Ascending aorta (tissue), 2 donors: ENCODE measurements at regions not wholly inside any gene's neighbourhood (a gene's known extent, or its start where the extent isn't known, plus 50 kb on each side); places are given as distances from the start of the nearest gene placed in this dataset.

ENCODE experiments used
- DNase-seq, 2 donors: peaks; one replicate each; pipeline ENCODE4 v3.0.0-alpha.2; 2019; ENCODE audit warnings: low spot score in 2 of 2
- H3K27ac ChIP-seq, 2 donors: fragments of 200-600 bp; sonication (generic); one replicate each; pipeline ENCODE4 v1.5.1; 2016 to 2017; ENCODE audit warnings: mild to moderate bottlenecking in 1 of 2
- H3K27me3 ChIP-seq: fragments of 200-600 bp; sonication (generic); one replicate; pipeline ENCODE4 v1.5.1; 2017
- H3K36me3 ChIP-seq, 2 donors: fragments of 200-600 bp; sonication (generic); one replicate each; pipeline ENCODE4 v1.5.1; 2016
- H3K4me1 ChIP-seq, 2 donors: fragments of 200-600 bp; sonication (generic); one replicate each; pipeline ENCODE4 v1.5.1; 2016 to 2017; ENCODE audit warnings: mild to moderate bottlenecking in 1 of 2
- H3K4me3 ChIP-seq, 2 donors: fragments of 200-600 bp; sonication (generic); one replicate each; pipeline ENCODE4 v1.5.1; 2016 to 2017; ENCODE audit warnings: mild to moderate bottlenecking in 1 of 2
- H3K9me3 ChIP-seq, 2 donors: fragments of 200-600 bp; sonication (generic); one replicate each; pipeline ENCODE4 v1.5.1; 2016
- CTCF ChIP-seq, 3 experiments: fragments of 200-600 bp in 2 of 3; fragments of 450-650 bp in 1 of 3; sonication (generic) in 2 of 3; IDR thresholded peaks; one replicate each; pipeline ENCODE4 v1.5.1; 2016 to 2019; ENCODE audit warnings: antibody characterized with exemption in 3 of 3, mild to moderate bottlenecking in 1 of 3, moderate library complexity in 1 of 3
- intact Hi-C: fragments of 100-400 bp; cut with DNase I; formaldehyde crosslinking; loops from one replicate; pipeline ENCODE4 v1.15.1; 2023

GRCh38 chr15:26048669-26049068, 185.5 kb upstream of the ATP10A start:
- no peak overlapping the region for H3K27ac ChIP-seq
- intact Hi-C loops: no loop called here
- no peak for TF ChIP-seq CTCF (IDR thresholded peaks at IDR 0.05)
- H3K27me3 ChIP-seq: no peaks in the 10 kb centered on the region
- no peak for DNase-seq
- no peak overlapping the region for H3K4me3 ChIP-seq
- no peaks in the 10 kb centered on the region for H3K36me3 ChIP-seq
- peaks cover 0 to 8% of the 10 kb centered on the region in 2 donors for H3K4me1 ChIP-seq
- no peaks in the 10 kb centered on the region for H3K9me3 ChIP-seq

- DNase-seq: no peak
- Histone ChIP-seq H3K9me3 (no peaks in the 10 kb centered on the region), H3K36me3 (no peaks in the 10 kb centered on the region), H3K4me1 (no peaks in the 10 kb centered on the region), H3K27me3 (no peaks in the 10 kb centered on the region), H3K4me3 (no peak overlapping the region), H3K27ac (no peak overlapping the region)
- TF ChIP-seq CTCF (IDR thresholded peaks at IDR 0.05): no peak
- intact Hi-C loops: no loop called here
Measured at GRCh38 chr15:26045516-26045915, 182.4 kb upstream of the ATP10A start.

GRCh38 chr15:26043018-26043417, 179.9 kb upstream of the ATP10A start:
- Histone ChIP-seq H3K36me3 (no peaks in the 10 kb centered on the region), H3K9me3 (no peaks in the 10 kb centered on the region), H3K27me3 (no peaks in the 10 kb centered on the region), H3K4me1 (no peaks in the 10 kb centered on the region), H3K4me3 (no peak overlapping the region), H3K27ac (no peak overlapping the region)
- intact Hi-C loops: no loop called here
- no peak for DNase-seq
- no peak for TF ChIP-seq CTCF (IDR thresholded peaks at IDR 0.05)

- Histone ChIP-seq H3K27ac (no peak overlapping the region), H3K27me3 (no peaks in the 10 kb centered on the region), H3K36me3 (no peaks in the 10 kb centered on the region), H3K4me3 (no peak overlapping the region), H3K4me1 (no peaks in the 10 kb centered on the region), H3K9me3 (no peaks in the 10 kb centered on the region)
- no peak for DNase-seq
- no peak for TF ChIP-seq CTCF (IDR thresholded peaks at IDR 0.05)
- intact Hi-C loops: no loop called here
Measured at GRCh38 chr15:26038693-26039092, 175.6 kb upstream of the ATP10A start.

- Histone ChIP-seq H3K4me3 (no peak overlapping the region), H3K27me3 (no peaks in the 10 kb centered on the region), H3K9me3 (no peaks in the 10 kb centered on the region), H3K27ac (no peak overlapping the region), H3K36me3 (no peaks in the 10 kb centered on the region), H3K4me1 (no peaks in the 10 kb centered on the region)
- DNase-seq: no peak
- intact Hi-C loops: no loop called here
- TF ChIP-seq CTCF (IDR thresholded peaks at IDR 0.05): peak in 2 of 3 experiments; percentile 6 to 11
Measured at GRCh38 chr15:26037369-26037768, 174.2 kb upstream of the ATP10A start.

- intact Hi-C loops: no loop called here
Measured at GRCh38 chr15:26033493-26033892, 170.4 kb upstream of the ATP10A start.

More at GRCh38 chr15:26033493-26033892, 170.4 kb upstream of the ATP10A start:
- no peaks in the 10 kb centered on the region for H3K9me3 ChIP-seq
- no peaks in the 10 kb centered on the region for H3K27me3 ChIP-seq
- H3K36me3 ChIP-seq: no peaks in the 10 kb centered on the region
- no peak for DNase-seq
- no peaks in the 10 kb centered on the region for H3K4me1 ChIP-seq
- TF ChIP-seq CTCF (IDR thresholded peaks at IDR 0.05): no peak
- no peak overlapping the region for H3K27ac ChIP-seq
- H3K4me3 ChIP-seq: no peak overlapping the region
